Esophagus muscularis mucosa (tissue), 4 donors: ENCODE measurements at regions not wholly inside any gene's neighbourhood (a gene's known extent, or its start where the extent isn't known, plus 50 kb on each side); places are given as distances from the start of the nearest gene placed in this dataset.

ENCODE experiments used
- DNase-seq: peaks from one replicate; pipeline ENCODE4 v3.0.0-alpha.2; 2017; ENCODE audit errors: extremely low spot score
- H3K27ac ChIP-seq, 4 donors: fragments of 200-600 bp; sonication (generic); replicated peaks in 1 of 4; 1 replicate in 3 of 4; 2 replicates in 1 of 4; pipeline ENCODE4 v1.5.1; 2016 to 2019; ENCODE audit warnings: mild to moderate bottlenecking in 1 of 4
- H3K27me3 ChIP-seq, 4 donors: fragments of 200-600 bp; sonication (generic); one replicate each; pipeline versions ENCODE4 v1.5.1 to v1.6.0; 2016 to 2019
- H3K36me3 ChIP-seq, 4 donors: fragments of 200-600 bp; sonication (generic); one replicate each; pipeline ENCODE4 v1.5.1; 2016 to 2019
- H3K4me1 ChIP-seq, 4 donors: fragments of 200-600 bp; sonication (generic); one replicate each; pipeline ENCODE4 v1.5.1; 2016 to 2019
- H3K4me3 ChIP-seq, 4 donors: fragments of 200-600 bp; sonication (generic); 1 replicate in 2 of 4; 2 replicates in 2 of 4; pipeline ENCODE4 v1.5.1; 2016 to 2019; ENCODE audit warnings: mild to moderate bottlenecking in 4 of 4, moderate library complexity in 1 of 4
- H3K9me3 ChIP-seq, 4 donors: fragments of 200-600 bp; sonication (generic); 1 replicate in 3 of 4; 2 replicates in 1 of 4; pipeline ENCODE4 v1.5.1; 2016 to 2019
- EP300 ChIP-seq: sonication (generic); formaldehyde crosslinking; IDR thresholded peaks from one replicate; pipeline ENCODE4 v1.6.1; 2017; ENCODE audit warnings: antibody characterized with exemption
- POLR2A ChIP-seq: fragments of 450-650 bp; IDR thresholded peaks from one replicate; pipeline ENCODE4 v1.6.1; 2017; ENCODE audit warnings: antibody characterized with exemption, moderate library complexity, mild to moderate bottlenecking, low read depth
- POLR2AphosphoS5 ChIP-seq, 2 donors: sonication (generic); formaldehyde crosslinking; IDR thresholded peaks; one replicate each; pipeline ENCODE4 v1.6.1; 2017; ENCODE audit warnings: antibody characterized with exemption in 2 of 2
- WGBS: methylation state at CpG from one replicate; pipeline ENCODE4 v1.1.5; 2018; 5-methylcytosine and 5-hydroxymethylcytosine counted together
- intact Hi-C: fragments of 100-400 bp; cut with DNase I; formaldehyde crosslinking; loops from one replicate; pipeline ENCODE4 v1.15.1; 2023
- TF ChIP-seq, protein P1 (sequence below), 3 experiments: fragments of 200-600 bp in 2 of 3; fragments of 450-650 bp in 1 of 3; sonication (generic) in 2 of 3; IDR thresholded peaks; one replicate each; pipeline ENCODE4 v1.5.1; 2017 to 2019; ENCODE audit warnings: antibody characterized with exemption in 3 of 3, mild to moderate bottlenecking in 2 of 3, moderate library complexity in 1 of 3

GRCh38 chr13:21971662-21972621 lies 301.1 kb downstream of the FGF9 start:
- no peaks in the 10 kb centered on the region for H3K4me1 ChIP-seq
- 59% methylated on average over 7 of the region's 7 CpGs for WGBS
- no peaks in the 10 kb centered on the region for H3K36me3 ChIP-seq
- H3K9me3 ChIP-seq = no peaks in the 10 kb centered on the region
- no peak overlapping the region for H3K27ac ChIP-seq
- H3K4me3 ChIP-seq = no peak overlapping the region
- intact Hi-C loops = no loop called here
- no peak for DNase-seq
- TF ChIP-seq POLR2A = no peak
- no peak for TF ChIP-seq EP300
- peak in 1 of 2 donors; percentile 39 for TF ChIP-seq POLR2AphosphoS5 (IDR thresholded peaks at IDR 0.05)
- TF ChIP-seq, protein P1, sequence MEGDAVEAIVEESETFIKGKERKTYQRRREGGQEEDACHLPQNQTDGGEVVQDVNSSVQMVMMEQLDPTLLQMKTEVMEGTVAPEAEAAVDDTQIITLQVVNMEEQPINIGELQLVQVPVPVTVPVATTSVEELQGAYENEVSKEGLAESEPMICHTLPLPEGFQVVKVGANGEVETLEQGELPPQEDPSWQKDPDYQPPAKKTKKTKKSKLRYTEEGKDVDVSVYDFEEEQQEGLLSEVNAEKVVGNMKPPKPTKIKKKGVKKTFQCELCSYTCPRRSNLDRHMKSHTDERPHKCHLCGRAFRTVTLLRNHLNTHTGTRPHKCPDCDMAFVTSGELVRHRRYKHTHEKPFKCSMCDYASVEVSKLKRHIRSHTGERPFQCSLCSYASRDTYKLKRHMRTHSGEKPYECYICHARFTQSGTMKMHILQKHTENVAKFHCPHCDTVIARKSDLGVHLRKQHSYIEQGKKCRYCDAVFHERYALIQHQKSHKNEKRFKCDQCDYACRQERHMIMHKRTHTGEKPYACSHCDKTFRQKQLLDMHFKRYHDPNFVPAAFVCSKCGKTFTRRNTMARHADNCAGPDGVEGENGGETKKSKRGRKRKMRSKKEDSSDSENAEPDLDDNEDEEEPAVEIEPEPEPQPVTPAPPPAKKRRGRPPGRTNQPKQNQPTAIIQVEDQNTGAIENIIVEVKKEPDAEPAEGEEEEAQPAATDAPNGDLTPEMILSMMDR (IDR thresholded peaks at IDR 0.05) = no peak
- H3K27me3 ChIP-seq = no peaks in the 10 kb centered on the region

DNA sequence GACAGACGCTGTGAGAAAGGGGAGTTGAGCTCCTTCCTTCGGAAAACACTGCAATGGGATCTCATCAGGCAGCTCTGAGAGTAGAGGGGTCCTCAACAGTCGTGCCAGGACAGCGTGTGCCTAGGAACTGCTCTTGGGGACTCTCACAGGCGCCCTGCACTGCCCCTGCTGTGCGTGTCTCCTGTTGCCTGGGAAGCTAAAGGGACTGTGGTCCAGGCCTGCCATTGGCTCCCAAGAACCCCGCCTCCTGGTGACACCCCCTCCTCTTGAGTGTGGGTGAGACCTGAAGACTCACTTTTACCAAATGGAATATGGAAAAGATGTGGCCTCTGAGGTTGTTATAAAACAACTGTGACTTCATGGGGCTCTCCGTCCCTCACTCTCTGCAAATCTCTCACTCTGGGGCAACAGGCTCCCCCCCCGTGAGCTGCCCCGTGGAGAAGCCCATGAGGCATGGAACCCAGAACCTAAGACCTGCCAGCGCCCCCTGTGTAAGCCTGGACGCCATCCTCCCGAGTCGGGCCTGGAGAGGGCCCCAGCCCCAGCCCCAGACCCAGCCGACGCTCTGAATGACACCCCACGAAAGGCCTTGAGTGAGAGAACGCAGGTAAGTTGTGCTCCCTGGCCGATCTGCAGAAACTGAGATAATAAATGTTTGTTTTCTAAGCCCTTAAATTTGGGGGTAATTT lies 302.7 kb downstream of the FGF9 start:
- WGBS = 95% methylated on average over 12 of the region's 19 CpGs
- DNase-seq = no peak
- Histone ChIP-seq H3K36me3 (no peaks in the 10 kb centered on the region), H3K27me3 (peaks cover 0 to 5% (median 0%) of the 10 kb centered on the region in 4 donors), H3K9me3 (no peaks in the 10 kb centered on the region), H3K27ac (no peak overlapping the region), H3K4me1 (no peaks in the 10 kb centered on the region), H3K4me3 (no peak overlapping the region)
- intact Hi-C loops = no loop called here
- no peak for TF ChIP-seq EP300
- TF ChIP-seq, protein P1 (IDR thresholded peaks at IDR 0.05) = no peak
- TF ChIP-seq POLR2A = no peak
- no peak for TF ChIP-seq POLR2AphosphoS5 (IDR thresholded peaks at IDR 0.05)

- Histone ChIP-seq H3K27ac (no peak overlapping the region), H3K36me3 (no peaks in the 10 kb centered on the region), H3K4me1 (no peaks in the 10 kb centered on the region), H3K9me3 (no peaks in the 10 kb centered on the region), H3K4me3 (no peak overlapping the region), H3K27me3 (peaks cover 0 to 5% (median 0%) of the 10 kb centered on the region in 4 donors)
- no peak for DNase-seq
- TF ChIP-seq POLR2A = no peak
- WGBS = 75% methylated on average over 8 of the region's 8 CpGs
- intact Hi-C loops = no loop called here
Measured at GRCh38 chr13:21974741-21975140, 303.9 kb downstream of the FGF9 start.

DNA sequence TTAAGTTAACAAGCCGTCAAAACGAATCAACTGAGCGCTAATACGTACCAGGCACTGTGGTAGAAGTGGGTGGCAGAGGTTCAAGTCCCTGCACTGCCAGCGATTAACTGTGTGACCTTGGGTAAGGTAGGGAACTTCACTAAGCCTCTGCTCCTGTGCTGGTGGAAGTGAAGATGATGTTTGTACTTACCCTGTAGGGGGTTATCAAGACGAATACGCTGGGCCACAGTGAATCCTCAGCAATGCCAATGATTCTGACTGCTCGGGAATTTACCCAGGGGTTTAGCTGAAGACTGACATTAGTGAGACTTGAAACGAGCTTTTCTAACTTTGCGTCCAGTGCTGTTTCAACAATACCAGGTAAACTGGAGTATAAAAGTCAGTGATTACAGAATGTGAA lies 305.3 kb downstream of the FGF9 start:
- no peak for DNase-seq

More for the DNA sequence above, 305.3 kb downstream of the FGF9 start:
- H3K4me3 ChIP-seq = no peak overlapping the region
- intact Hi-C loops = no loop called here
- H3K36me3 ChIP-seq = no peaks in the 10 kb centered on the region
- TF ChIP-seq POLR2A (no peak), POLR2AphosphoS5 (IDR thresholded peaks at IDR 0.05) (no peak), EP300 (no peak)
- TF ChIP-seq, protein P1 (IDR thresholded peaks at IDR 0.05) = no peak
- H3K27ac ChIP-seq = no peak overlapping the region
- no peaks in the 10 kb centered on the region for H3K4me1 ChIP-seq
- 93% methylated on average over 10 of the region's 10 CpGs for WGBS
- no peaks in the 10 kb centered on the region for H3K9me3 ChIP-seq
- H3K27me3 ChIP-seq = peaks cover 0 to 5% (median 0%) of the 10 kb centered on the region in 4 donors
